B cell (primary cell): ENCODE measurements at regions not wholly inside any gene's neighbourhood (a gene's known extent, or its start where the extent isn't known, plus 50 kb on each side); places are given as distances from the start of the nearest gene placed in this dataset.

Experiments
- ATAC-seq: fragments of 200-7000 bp; cut with Tn5 transposase; one replicate; pipeline ENCODE4 v1.10.0; 2021; ENCODE audit warnings: low read depth, mild to moderate bottlenecking, moderate number of reproducible peaks, moderate library complexity
- CTCF ChIA-PET: fragments of 350-600 bp; sonication (Branson Sonifier 250); formaldehyde crosslinking; loops from one replicate; lab custom pipeline; 2021; ENCODE audit warnings: antibody characterized with exemption, inconsistent platforms; lab: Charles Lee
- POLR2A ChIA-PET: fragments of 350-600 bp; sonication (Branson Sonifier 250); formaldehyde crosslinking; loops from one replicate; lab custom pipeline; 2021; ENCODE audit warnings: antibody characterized with exemption; lab: Charles Lee
- DNase-seq: peaks from one replicate; pipeline ENCODE4 v3.0.0; 2013
- H2AFZ ChIP-seq: 2 replicates; pipeline ENCODE4 v1.6.1; 2012; ENCODE audit warnings: mild to moderate bottlenecking, low read depth, low read length; ENCODE audit not compliant: insufficient read depth, poor library complexity, severe bottlenecking
- H3K27ac ChIP-seq, 2 donors: 1 replicate in 1 of 2; 2 replicates in 1 of 2; pipeline ENCODE4 v1.5.1; 2012 to 2013; ENCODE audit warnings: low read length in 2 of 2, mild to moderate bottlenecking in 2 of 2, moderate library complexity in 1 of 2
- H3K27me3 ChIP-seq, 4 experiments: fragments of 200-600 bp in 1 of 4; sonication (generic) in 1 of 4; replicated peaks in 1 of 4; 1 replicate in 2 of 4; 2 replicates in 2 of 4; pipeline versions ENCODE4 v1.6.1 to v1.7.0; 2013 to 2016; ENCODE audit warnings: low read length in 3 of 4, mild to moderate bottlenecking in 2 of 4, mixed read lengths in 1 of 4, moderate library complexity in 1 of 4; ENCODE audit not compliant: insufficient read depth in 4 of 4, control insufficient read depth in 3 of 4; ENCODE audit errors: control extremely low read depth in 1 of 4
- H3K36me3 ChIP-seq, 2 experiments: replicated peaks in 1 of 2; 1 replicate in 1 of 2; 2 replicates in 1 of 2; pipeline versions ENCODE4 v1.6.1 to v1.7.1; 2013; ENCODE audit warnings: low read length in 1 of 2; ENCODE audit not compliant: insufficient read depth in 2 of 2, control insufficient read depth in 1 of 2; ENCODE audit errors: control extremely low read depth in 1 of 2, extremely low read depth in 1 of 2
- H3K4me1 ChIP-seq, 2 donors: fragments of 200-600 bp in 1 of 2; sonication (generic) in 1 of 2; 1 replicate in 1 of 2; 2 replicates in 1 of 2; pipeline versions ENCODE4 v1.5.1 to v1.6.1; 2013 to 2017; ENCODE audit warnings: low read length in 2 of 2; ENCODE audit not compliant: control insufficient read depth in 2 of 2, insufficient read depth in 2 of 2
- H3K4me2 ChIP-seq: replicated peaks from 2 replicates; pipeline ENCODE3; 2012; ENCODE audit warnings: mild to moderate bottlenecking, low read depth, low read length; ENCODE audit not compliant: poor library complexity, severe bottlenecking
- H3K4me3 ChIP-seq, 5 experiments: fragments of 200-600 bp in 1 of 5; sonication (generic) in 1 of 5; 1 replicate in 3 of 5; 2 replicates in 2 of 5; pipeline versions ENCODE4 v1.5.1 to v1.7.0; 2011 to 2016; ENCODE audit warnings: low read length in 4 of 5, mild to moderate bottlenecking in 4 of 5, low read depth in 2 of 5, control low read depth in 1 of 5, moderate library complexity in 1 of 5; ENCODE audit not compliant: insufficient read depth in 1 of 5; ENCODE audit errors: control extremely low read depth in 1 of 5, extremely low read depth in 1 of 5
- H3K79me2 ChIP-seq: fragments of 200-600 bp; sonication (generic); one replicate; pipeline ENCODE4 v1.6.0; 2016; ENCODE audit warnings: low read length; ENCODE audit not compliant: control insufficient read depth, insufficient read depth
- H3K9ac ChIP-seq: fragments of 200-600 bp; sonication (generic); 2 replicates; pipeline ENCODE4 v1.6.1; 2017; ENCODE audit warnings: mild to moderate bottlenecking, low read length, moderate library complexity
- H3K9me3 ChIP-seq, 3 donors: one replicate each; pipeline versions ENCODE4 v1.6.1 to v1.7.1; 2013; ENCODE audit warnings: low read length in 2 of 3; ENCODE audit not compliant: control insufficient read depth in 2 of 3, insufficient read depth in 1 of 3; ENCODE audit errors: control extremely low read depth in 1 of 3
- H4K20me1 ChIP-seq: 2 replicates; pipeline ENCODE4 v1.6.0; 2012; ENCODE audit warnings: mild to moderate bottlenecking, low read length; ENCODE audit not compliant: insufficient read depth, control insufficient read depth, poor library complexity, severe bottlenecking
- H3K27ac Mint-ChIP-seq: one replicate; pipeline ENCODE4 v1.8.0; 2021; ENCODE audit warnings: mixed read lengths
- H3K27me3 Mint-ChIP-seq: one replicate; pipeline ENCODE4 v1.8.0; 2021; ENCODE audit warnings: mixed read lengths
- H3K4me1 Mint-ChIP-seq: one replicate; pipeline ENCODE4 v1.8.0; 2021; ENCODE audit warnings: mixed read lengths
- H3K4me3 Mint-ChIP-seq: one replicate; pipeline ENCODE4 v1.8.0; 2021; ENCODE audit warnings: mixed read lengths
- H3K9me3 Mint-ChIP-seq: one replicate; pipeline ENCODE4 v1.8.0; 2022; ENCODE audit warnings: mixed read lengths; ENCODE audit not compliant: insufficient read depth
- EZH2 ChIP-seq: IDR thresholded peaks from 2 replicates; pipeline ENCODE4 v1.6.1; 2012; ENCODE audit warnings: borderline replicate concordance, low read depth, mild to moderate bottlenecking, moderate library complexity, low read length; ENCODE audit not compliant: insufficient read depth, poor library complexity, severe bottlenecking
- WGBS: methylation state at CpG from one replicate; pipeline ENCODE4 v1.1.5; 2013; ENCODE audit warnings: missing lambda C conversion rate; ENCODE audit not compliant: insufficient coverage; 5-methylcytosine and 5-hydroxymethylcytosine counted together
- intact Hi-C: fragments of 100-400 bp; cut with micrococcal nuclease; formaldehyde crosslinking; loops from one replicate; pipeline ENCODE4 v1.10.0; 2022
- TF ChIP-seq, protein P1 (sequence below): fragments of 200-600 bp; IDR thresholded peaks from one replicate; pipeline ENCODE4 v1.8.0; 2022; ENCODE audit warnings: antibody characterized with exemption, mild to moderate bottlenecking

DNA sequence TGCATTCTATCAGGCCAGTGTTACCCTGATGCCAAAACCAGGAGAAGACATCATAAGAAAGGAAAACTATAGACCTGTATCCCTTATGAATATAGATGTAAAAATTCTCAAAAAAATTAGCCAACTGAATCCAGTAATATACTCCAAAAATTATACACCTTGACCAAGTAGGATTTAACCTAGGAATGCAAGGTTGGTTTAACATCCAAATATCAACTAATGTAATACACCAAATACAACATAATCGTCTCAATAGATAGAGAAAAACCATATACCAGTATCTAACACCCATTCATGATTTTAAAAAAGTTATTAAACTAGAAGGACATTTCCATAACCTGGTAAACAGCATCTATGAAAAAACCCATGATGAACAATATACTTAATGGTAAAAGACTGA is 56.5 kb upstream of the SELENOK start:
- H3K9me3 Mint-ChIP-seq = peaks cover 11% of the 10 kb centered on the region
- peaks cover 0 to 25% (median 24%) of the 10 kb centered on the region in 3 donors for H3K9me3 ChIP-seq
- no peak overlapping the region for H3K4me2 ChIP-seq
- H2AFZ ChIP-seq = no peak overlapping the region
- POLR2A ChIA-PET = no interaction called here
- H3K27me3 Mint-ChIP-seq = peaks cover 6% of the 10 kb centered on the region
- intact Hi-C loops = no loop called here
- H4K20me1 ChIP-seq = no peaks in the 10 kb centered on the region
- H3K27ac ChIP-seq = no peak overlapping the region
- no CpG with 5 or more reads among the region's 1 CpG for WGBS
- CTCF ChIA-PET = no interaction called here
- H3K4me3 Mint-ChIP-seq = no peak overlapping the region
- H3K4me3 ChIP-seq = no peak overlapping the region
- DNase-seq (no peak), ATAC-seq (no peak)
- H3K9ac ChIP-seq = no peak overlapping the region
- TF ChIP-seq, protein P1, sequence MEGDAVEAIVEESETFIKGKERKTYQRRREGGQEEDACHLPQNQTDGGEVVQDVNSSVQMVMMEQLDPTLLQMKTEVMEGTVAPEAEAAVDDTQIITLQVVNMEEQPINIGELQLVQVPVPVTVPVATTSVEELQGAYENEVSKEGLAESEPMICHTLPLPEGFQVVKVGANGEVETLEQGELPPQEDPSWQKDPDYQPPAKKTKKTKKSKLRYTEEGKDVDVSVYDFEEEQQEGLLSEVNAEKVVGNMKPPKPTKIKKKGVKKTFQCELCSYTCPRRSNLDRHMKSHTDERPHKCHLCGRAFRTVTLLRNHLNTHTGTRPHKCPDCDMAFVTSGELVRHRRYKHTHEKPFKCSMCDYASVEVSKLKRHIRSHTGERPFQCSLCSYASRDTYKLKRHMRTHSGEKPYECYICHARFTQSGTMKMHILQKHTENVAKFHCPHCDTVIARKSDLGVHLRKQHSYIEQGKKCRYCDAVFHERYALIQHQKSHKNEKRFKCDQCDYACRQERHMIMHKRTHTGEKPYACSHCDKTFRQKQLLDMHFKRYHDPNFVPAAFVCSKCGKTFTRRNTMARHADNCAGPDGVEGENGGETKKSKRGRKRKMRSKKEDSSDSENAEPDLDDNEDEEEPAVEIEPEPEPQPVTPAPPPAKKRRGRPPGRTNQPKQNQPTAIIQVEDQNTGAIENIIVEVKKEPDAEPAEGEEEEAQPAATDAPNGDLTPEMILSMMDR = no peak
- TF ChIP-seq EZH2 = no peak
- H3K36me3 ChIP-seq = no peaks in the 10 kb centered on the region
- H3K79me2 ChIP-seq = no peaks in the 10 kb centered on the region
- H3K27me3 ChIP-seq = no peaks in the 10 kb centered on the region
- H3K4me1 Mint-ChIP-seq = no peaks in the 10 kb centered on the region
- H3K4me1 ChIP-seq = no peaks in the 10 kb centered on the region
- no peak overlapping the region for H3K27ac Mint-ChIP-seq

DNA sequence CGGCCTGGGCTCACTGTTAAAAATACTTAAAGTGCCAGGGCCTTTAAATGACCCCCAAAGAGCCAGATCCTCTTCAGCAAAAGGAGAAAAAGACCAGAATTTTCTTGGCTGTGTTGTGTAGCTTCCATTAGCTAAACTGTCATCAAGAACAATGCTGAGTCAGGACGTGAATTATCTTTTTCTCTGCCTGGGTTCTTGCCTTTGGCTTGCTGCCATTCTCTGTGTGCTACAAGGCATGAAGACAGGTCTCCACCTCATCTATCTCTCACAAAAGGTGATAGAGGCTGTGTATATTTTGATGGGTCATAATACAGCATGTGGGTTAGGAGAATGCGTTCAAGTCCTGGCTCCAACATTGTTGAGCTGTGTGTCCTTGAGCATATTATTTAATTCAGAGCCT is 52.4 kb upstream of the SELENOK start:
- no peak overlapping the region for H2AFZ ChIP-seq
- no peak overlapping the region for H3K4me2 ChIP-seq
- CTCF ChIA-PET = no interaction called here
- WGBS = 100% methylated on average over 1 of the region's 3 CpGs
- no peaks in the 10 kb centered on the region for H3K4me1 Mint-ChIP-seq
- H3K79me2 ChIP-seq = no peaks in the 10 kb centered on the region
- H3K9ac ChIP-seq = no peak overlapping the region
- H3K27ac ChIP-seq = no peak overlapping the region
- H3K36me3 ChIP-seq = no peaks in the 10 kb centered on the region
- POLR2A ChIA-PET = no interaction called here
- intact Hi-C loops = no loop called here
- H3K4me3 Mint-ChIP-seq = no peak overlapping the region
- no peak for TF ChIP-seq EZH2
- TF ChIP-seq, protein P1 = no peak
- no peaks in the 10 kb centered on the region for H4K20me1 ChIP-seq
- H3K27ac Mint-ChIP-seq = no peak overlapping the region
- H3K4me3 ChIP-seq = no peak overlapping the region
- peaks cover 0 to 3% (median 0%) of the 10 kb centered on the region in 4 experiments for H3K27me3 ChIP-seq
- H3K9me3 ChIP-seq = peaks cover 0 to 25% (median 23%) of the 10 kb centered on the region in 3 donors
- no peaks in the 10 kb centered on the region for H3K4me1 ChIP-seq
- peaks cover 33% of the 10 kb centered on the region for H3K27me3 Mint-ChIP-seq
- ATAC-seq (no peak), DNase-seq (no peak)
- H3K9me3 Mint-ChIP-seq = peaks cover 11% of the 10 kb centered on the region
